ENCODE measurements at regions not wholly inside any gene's neighbourhood (a gene's known extent, or its start where the extent isn't known, plus 50 kb on each side); places are given as distances from the start of the nearest gene placed in this dataset.

DNA sequence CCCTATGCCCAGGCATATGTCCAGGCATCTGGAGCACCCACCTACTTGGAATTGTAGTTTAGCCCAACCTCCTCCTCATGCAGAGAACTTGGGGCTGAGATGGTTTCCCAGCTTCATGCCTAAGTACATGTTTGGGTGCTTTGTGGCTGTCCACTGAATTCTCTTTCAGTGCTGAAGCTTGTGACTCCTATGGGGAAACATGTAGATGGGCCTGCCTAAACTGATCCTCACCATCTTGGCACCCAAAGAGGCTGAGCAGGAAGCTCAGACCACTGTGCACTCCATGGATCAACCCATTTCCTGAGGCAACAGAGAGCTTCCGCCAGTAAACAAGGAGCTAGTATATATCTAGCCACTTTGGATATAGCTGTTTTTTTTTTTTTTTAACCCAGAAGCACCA is 2733.7 kb downstream of the PCDH7 start:
- TF ChIP-seq EZH2 (IDR thresholded peaks at IDR 0.05; ENCODE audit: insufficient read depth, poor library complexity, severe bottlenecking) (no peak), EZH2phosphoT487 (IDR thresholded peaks at IDR 0.05; ENCODE audit: insufficient read depth, low read depth) (no peak)
